ENCODE measurements at regions not wholly inside any gene's neighbourhood (a gene's known extent, or its start where the extent isn't known, plus 50 kb on each side); places are given as distances from the start of the nearest gene placed in this dataset.
A peak's percentile ranks its signal among the peaks of the same experiment; 100 is the strongest.

DNA sequence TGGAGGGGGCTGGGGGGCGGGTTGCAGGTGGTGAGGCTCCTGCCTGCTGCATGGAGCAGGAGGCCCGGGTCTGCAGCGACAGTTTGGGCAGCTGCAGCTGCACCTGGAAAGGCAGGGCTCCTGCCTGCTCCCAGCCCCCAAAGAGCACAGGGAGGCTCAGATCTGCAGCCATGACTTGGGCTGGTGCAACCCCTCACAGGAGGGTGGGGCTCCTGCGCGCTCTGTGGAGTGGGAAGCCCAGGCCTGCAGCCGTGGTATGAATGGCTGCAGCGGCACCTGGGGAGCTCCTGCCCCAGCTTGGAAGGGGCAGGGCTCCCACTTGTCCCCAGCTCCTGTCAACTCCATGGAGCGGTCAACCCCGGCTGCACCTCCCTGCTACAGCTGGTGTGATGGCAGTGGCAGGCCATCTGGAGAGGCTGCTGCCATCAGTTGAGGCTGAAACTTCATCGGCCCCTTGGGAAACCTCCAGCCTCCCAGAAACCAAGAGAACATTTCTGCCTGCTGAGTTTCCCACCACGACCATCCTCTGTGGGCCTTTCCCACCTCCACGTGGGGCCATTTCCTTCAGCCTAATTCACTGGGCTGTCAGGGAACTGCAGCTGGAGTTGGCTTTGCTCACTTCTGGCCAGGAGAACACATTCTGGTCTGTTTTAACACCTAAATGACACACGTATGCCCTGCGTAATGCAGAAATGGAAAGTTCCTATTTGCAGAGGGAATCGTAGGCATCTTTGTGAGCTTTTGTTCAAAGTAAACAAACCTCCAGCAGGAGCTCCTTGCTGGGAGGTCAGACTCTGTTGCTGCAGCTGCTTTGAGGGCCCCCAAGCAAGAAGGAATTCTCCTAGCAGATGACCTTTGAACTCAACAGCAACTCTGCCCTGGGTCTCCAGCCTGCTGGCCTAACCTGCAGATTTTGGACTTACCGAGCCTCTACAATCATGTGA, 429.0 kb downstream of the PREX1 start (continued):
- TF ChIP-seq, protein P1, sequence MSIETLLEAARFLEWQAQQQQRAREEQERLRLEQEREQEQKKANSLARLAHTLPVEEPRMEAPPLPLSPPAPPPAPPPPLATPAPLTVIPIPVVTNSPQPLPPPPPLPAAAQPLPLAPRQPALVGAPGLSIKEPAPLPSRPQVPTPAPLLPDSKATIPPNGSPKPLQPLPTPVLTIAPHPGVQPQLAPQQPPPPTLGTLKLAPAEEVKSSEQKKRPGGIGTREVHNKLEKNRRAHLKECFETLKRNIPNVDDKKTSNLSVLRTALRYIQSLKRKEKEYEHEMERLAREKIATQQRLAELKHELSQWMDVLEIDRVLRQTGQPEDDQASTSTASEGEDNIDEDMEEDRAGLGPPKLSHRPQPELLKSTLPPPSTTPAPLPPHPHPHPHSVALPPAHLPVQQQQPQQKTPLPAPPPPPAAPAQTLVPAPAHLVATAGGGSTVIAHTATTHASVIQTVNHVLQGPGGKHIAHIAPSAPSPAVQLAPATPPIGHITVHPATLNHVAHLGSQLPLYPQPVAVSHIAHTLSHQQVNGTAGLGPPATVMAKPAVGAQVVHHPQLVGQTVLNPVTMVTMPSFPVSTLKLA (IDR thresholded peaks at IDR 0.05): no peak
- TF ChIP-seq ZNF484 (CRISPR knock-in tag; IDR thresholded peaks at IDR 0.05; ENCODE audit: borderline replicate concordance, low read depth): no peak
- TF ChIP-seq, protein P2, sequence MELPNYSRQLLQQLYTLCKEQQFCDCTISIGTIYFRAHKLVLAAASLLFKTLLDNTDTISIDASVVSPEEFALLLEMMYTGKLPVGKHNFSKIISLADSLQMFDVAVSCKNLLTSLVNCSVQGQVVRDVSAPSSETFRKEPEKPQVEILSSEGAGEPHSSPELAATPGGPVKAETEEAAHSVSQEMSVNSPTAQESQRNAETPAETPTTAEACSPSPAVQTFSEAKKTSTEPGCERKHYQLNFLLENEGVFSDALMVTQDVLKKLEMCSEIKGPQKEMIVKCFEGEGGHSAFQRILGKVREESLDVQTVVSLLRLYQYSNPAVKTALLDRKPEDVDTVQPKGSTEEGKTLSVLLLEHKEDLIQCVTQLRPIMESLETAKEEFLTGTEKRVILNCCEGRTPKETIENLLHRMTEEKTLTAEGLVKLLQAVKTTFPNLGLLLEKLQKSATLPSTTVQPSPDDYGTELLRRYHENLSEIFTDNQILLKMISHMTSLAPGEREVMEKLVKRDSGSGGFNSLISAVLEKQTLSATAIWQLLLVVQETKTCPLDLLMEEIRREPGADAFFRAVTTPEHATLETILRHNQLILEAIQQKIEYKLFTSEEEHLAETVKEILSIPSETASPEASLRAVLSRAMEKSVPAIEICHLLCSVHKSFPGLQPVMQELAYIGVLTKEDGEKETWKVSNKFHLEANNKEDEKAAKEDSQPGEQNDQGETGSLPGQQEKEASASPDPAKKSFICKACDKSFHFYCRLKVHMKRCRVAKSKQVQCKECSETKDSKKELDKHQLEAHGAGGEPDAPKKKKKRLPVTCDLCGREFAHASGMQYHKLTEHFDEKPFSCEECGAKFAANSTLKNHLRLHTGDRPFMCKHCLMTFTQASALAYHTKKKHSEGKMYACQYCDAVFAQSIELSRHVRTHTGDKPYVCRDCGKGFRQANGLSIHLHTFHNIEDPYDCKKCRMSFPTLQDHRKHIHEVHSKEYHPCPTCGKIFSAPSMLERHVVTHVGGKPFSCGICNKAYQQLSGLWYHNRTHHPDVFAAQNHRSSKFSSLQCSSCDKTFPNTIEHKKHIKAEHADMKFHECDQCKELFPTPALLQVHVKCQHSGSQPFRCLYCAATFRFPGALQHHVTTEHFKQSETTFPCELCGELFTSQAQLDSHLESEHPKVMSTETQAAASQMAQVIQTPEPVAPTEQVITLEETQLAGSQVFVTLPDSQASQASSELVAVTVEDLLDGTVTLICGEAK (IDR thresholded peaks at IDR 0.05): no peak
- TF ChIP-seq, protein P2 (CRISPR knock-in tag; IDR thresholded peaks at IDR 0.05): peak; percentile 53; the same call in 1 of the 2 replicates
- TF ChIP-seq NONO (IDR thresholded peaks at IDR 0.05): no peak
- TF ChIP-seq NONO (CRISPR knock-in tag; conservative IDR thresholded peaks at IDR 0.05): peak; percentile 77
- TF ChIP-seq NCOA1 (CRISPR knock-in tag; IDR thresholded peaks at IDR 0.05): 0 out of 2 replicates have a peak, but pooled peaks have one; percentile 63
- TF ChIP-seq NKX3-1 (CRISPR knock-in tag; IDR thresholded peaks at IDR 0.05): peak; percentile 25; the same call in 1 of the 2 replicates
- TF ChIP-seq, protein P3, sequence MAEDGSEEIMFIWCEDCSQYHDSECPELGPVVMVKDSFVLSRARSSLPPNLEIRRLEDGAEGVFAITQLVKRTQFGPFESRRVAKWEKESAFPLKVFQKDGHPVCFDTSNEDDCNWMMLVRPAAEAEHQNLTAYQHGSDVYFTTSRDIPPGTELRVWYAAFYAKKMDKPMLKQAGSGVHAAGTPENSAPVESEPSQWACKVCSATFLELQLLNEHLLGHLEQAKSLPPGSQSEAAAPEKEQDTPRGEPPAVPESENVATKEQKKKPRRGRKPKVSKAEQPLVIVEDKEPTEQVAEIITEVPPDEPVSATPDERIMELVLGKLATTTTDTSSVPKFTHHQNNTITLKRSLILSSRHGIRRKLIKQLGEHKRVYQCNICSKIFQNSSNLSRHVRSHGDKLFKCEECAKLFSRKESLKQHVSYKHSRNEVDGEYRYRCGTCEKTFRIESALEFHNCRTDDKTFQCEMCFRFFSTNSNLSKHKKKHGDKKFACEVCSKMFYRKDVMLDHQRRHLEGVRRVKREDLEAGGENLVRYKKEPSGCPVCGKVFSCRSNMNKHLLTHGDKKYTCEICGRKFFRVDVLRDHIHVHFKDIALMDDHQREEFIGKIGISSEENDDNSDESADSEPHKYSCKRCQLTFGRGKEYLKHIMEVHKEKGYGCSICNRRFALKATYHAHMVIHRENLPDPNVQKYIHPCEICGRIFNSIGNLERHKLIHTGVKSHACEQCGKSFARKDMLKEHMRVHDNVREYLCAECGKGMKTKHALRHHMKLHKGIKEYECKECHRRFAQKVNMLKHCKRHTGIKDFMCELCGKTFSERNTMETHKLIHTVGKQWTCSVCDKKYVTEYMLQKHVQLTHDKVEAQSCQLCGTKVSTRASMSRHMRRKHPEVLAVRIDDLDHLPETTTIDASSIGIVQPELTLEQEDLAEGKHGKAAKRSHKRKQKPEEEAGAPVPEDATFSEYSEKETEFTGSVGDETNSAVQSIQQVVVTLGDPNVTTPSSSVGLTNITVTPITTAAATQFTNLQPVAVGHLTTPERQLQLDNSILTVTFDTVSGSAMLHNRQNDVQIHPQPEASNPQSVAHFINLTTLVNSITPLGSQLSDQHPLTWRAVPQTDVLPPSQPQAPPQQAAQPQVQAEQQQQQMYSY (CRISPR knock-in tag; IDR thresholded peaks at IDR 0.05): 0 out of 2 replicates have a peak, but pooled peaks have one; percentile 18
- TF ChIP-seq ISL2 (CRISPR knock-in tag; IDR thresholded peaks at IDR 0.05): peak; percentile 70
- TF ChIP-seq POLR2G (IDR thresholded peaks at IDR 0.05; ENCODE audit: low read depth, low read length): peak; percentile 43; the same call in 1 of the 2 replicates
- peak; percentile 41; the same call in 1 of the 2 replicates for TF ChIP-seq ZNF350 (CRISPR knock-in tag; IDR thresholded peaks at IDR 0.05; ENCODE audit: borderline replicate concordance, low read depth)
- peak; percentile 34; the same call in 1 of the 2 replicates for TF ChIP-seq CBFB (CRISPR knock-in tag; IDR thresholded peaks at IDR 0.05)
